ENCODE measurements at regions not wholly inside any gene's neighbourhood (a gene's known extent, or its start where the extent isn't known, plus 50 kb on each side); places are given as distances from the start of the nearest gene placed in this dataset.

GRCh38 chr9:79940919-79941318 lies 369.2 kb downstream of the TLE4 start:
- TF ChIP-seq EZH2 (IDR thresholded peaks at IDR 0.05; ENCODE audit: low read length) (no peak), CTCF (optimal IDR thresholded peaks at IDR 0.05 in 1 of 3, IDR thresholded peaks at IDR 0.05 in 1 of 3, conservative IDR thresholded peaks at IDR 0.05 in 1 of 3; ENCODE audit: extremely low read depth in 1 of 3, insufficient read depth in 2 of 3, low read length in 3 of 3) (no peak)
- Histone ChIP-seq H3K4me1 (ENCODE audit: control insufficient read depth, extremely low read depth, insufficient read depth, low read length) (no peaks in the 10 kb centered on the region), H3K79me2 (ENCODE audit: control insufficient read depth, insufficient read depth, low read length) (no peaks in the 10 kb centered on the region), H3K9me3 (ENCODE audit: control insufficient read depth, low read depth, low read length) (no peaks in the 10 kb centered on the region), H2AFZ (ENCODE audit: control insufficient read depth, low read length) (no peak overlapping the region), H3K27me3 (ENCODE audit: control insufficient read depth, extremely low read depth, insufficient read depth, low read length) (no peaks in the 10 kb centered on the region), H3K27ac (ENCODE audit: control insufficient read depth, insufficient read depth, low read length) (no peak overlapping the region), H3K4me3 (ENCODE audit: control insufficient read depth in 2 of 3, extremely low read depth in 1 of 3, insufficient read depth in 2 of 3, low read depth in 1 of 3, low read length in 3 of 3) (no peak overlapping the region), H3K9me1 (ENCODE audit: control insufficient read depth, extremely low read depth, insufficient read depth, low read length) (no peaks in the 10 kb centered on the region), H3K36me3 (ENCODE audit: control insufficient read depth in 2 of 2, extremely low read depth in 1 of 2, insufficient read depth in 2 of 2, low read length in 2 of 2) (no peaks in the 10 kb centered on the region), H3K9ac (ENCODE audit: control insufficient read depth, extremely low read depth, insufficient read depth, low read length) (no peak overlapping the region), H3K4me2 (ENCODE audit: control insufficient read depth, extremely low read depth, insufficient read depth, low read depth, low read length) (no peak overlapping the region), H4K20me1 (ENCODE audit: control insufficient read depth, extremely low read depth, insufficient read depth, low read length) (no peaks in the 10 kb centered on the region)
- DNase-seq (ENCODE audit: low read depth, low spot score) (no peak), FAIRE-seq (no peak)
- dilution Hi-C loops (cut with MboI; ENCODE audit: extremely low pct_ligation_motif_present, low sequenced_read_pairs): no loop called here

- Histone ChIP-seq H3K79me2 (ENCODE audit: control insufficient read depth, insufficient read depth, low read length) (no peaks in the 10 kb centered on the region), H3K27me3 (ENCODE audit: control insufficient read depth, extremely low read depth, insufficient read depth, low read length) (no peaks in the 10 kb centered on the region), H4K20me1 (ENCODE audit: control insufficient read depth, extremely low read depth, insufficient read depth, low read length) (no peaks in the 10 kb centered on the region), H3K4me1 (ENCODE audit: control insufficient read depth, extremely low read depth, insufficient read depth, low read length) (no peaks in the 10 kb centered on the region), H3K9me3 (ENCODE audit: control insufficient read depth, low read depth, low read length) (no peaks in the 10 kb centered on the region), H3K9ac (ENCODE audit: control insufficient read depth, extremely low read depth, insufficient read depth, low read length) (no peak overlapping the region), H3K4me3 (ENCODE audit: control insufficient read depth in 2 of 3, extremely low read depth in 1 of 3, insufficient read depth in 2 of 3, low read depth in 1 of 3, low read length in 3 of 3) (no peak overlapping the region), H3K9me1 (ENCODE audit: control insufficient read depth, extremely low read depth, insufficient read depth, low read length) (no peaks in the 10 kb centered on the region), H3K27ac (ENCODE audit: control insufficient read depth, insufficient read depth, low read length) (no peak overlapping the region), H2AFZ (ENCODE audit: control insufficient read depth, low read length) (no peak overlapping the region), H3K4me2 (ENCODE audit: control insufficient read depth, extremely low read depth, insufficient read depth, low read depth, low read length) (no peak overlapping the region), H3K36me3 (ENCODE audit: control insufficient read depth in 2 of 2, extremely low read depth in 1 of 2, insufficient read depth in 2 of 2, low read length in 2 of 2) (no peaks in the 10 kb centered on the region)
- DNase-seq (ENCODE audit: low read depth, low spot score) (no peak), FAIRE-seq (no peak)
- dilution Hi-C loops (cut with MboI; ENCODE audit: extremely low pct_ligation_motif_present, low sequenced_read_pairs): no loop called here
- TF ChIP-seq CTCF (optimal IDR thresholded peaks at IDR 0.05 in 1 of 3, IDR thresholded peaks at IDR 0.05 in 1 of 3, conservative IDR thresholded peaks at IDR 0.05 in 1 of 3; ENCODE audit: extremely low read depth in 1 of 3, insufficient read depth in 2 of 3, low read length in 3 of 3) (no peak), EZH2 (IDR thresholded peaks at IDR 0.05; ENCODE audit: low read length) (no peak)
Observed at GRCh38 chr9:79939819-79940218, 368.1 kb downstream of the TLE4 start.
